HG02943 (cell line): ENCODE measurements at regions not wholly inside any gene's neighbourhood (a gene's known extent, or its start where the extent isn't known, plus 50 kb on each side); places are given as distances from the start of the nearest gene placed in this dataset.

ENCODE experiments used
- ATAC-seq: cut with Tn5 transposase; IDR thresholded peaks from one replicate; pipeline ENCODE4 v1.9.1; 2021; ENCODE audit warnings: mild to moderate bottlenecking, low read depth, moderate library complexity; ENCODE audit not compliant: unreplicated experiment

DNA sequence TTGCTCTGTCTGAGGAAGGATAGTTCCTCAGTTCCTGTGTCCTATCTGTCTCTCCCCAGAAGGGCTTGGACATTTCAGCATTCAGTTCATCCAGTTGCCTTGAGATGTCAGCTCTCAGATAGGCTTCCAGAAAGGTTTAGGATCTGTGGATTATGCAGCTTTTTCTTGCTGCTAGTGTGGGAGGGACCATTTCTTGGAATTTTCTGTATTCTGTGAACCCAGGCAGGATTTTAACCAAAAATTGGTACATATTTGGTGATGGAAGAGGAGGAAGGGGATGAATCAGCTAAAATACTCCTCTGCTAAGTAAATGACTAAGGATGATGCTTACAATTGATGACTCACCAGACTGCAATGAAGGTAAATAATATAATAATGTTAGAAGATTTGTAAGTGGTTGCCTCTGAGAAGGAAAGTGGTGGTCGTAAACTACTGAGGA, 58.6 kb upstream of the DOCK10 start:
- ATAC-seq = no peak

DNA sequence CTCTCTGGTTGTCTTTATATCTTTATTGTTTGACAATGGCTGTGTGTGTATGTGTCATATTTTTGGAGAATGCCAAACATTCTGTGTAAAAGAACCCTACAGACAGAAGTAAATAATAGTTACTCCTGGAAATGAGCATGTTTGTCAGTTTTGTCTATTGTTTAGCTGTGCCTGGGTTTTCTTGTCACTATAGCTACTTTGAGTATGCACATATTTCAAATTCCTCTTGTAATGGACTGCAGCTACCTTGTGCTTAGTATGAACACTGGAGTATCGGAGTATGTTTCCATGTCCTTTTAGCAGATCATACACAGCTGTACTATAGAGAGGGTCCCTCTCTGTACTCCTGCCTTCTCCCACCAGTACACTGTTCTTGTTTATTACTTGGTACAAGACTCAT, 58.0 kb upstream of the DOCK10 start:
- ATAC-seq = no peak

DNA sequence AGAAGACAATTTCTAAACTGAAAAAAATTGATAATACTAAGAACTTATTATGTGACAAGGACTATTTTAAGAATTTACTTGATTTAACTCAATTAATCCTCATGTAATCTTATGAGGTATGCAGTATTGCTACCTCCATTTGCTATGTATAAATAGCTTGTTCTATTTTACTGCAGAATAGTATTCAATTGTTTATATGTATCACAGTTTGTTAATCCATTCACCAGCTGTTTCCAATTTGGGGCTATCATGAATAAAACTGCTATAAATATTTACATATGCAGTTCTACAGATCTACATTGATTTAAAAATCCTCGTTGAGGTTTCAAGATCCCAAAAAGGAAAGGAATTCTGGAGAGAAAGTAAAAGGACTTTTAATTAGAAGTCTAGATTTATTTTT, 54.8 kb upstream of the DOCK10 start:
- no peak for ATAC-seq
